ENCODE measurements at regions not wholly inside any gene's neighbourhood (a gene's known extent, or its start where the extent isn't known, plus 50 kb on each side); places are given as distances from the start of the nearest gene placed in this dataset.
"Not testable (repeated sequence)": the region's sequence is repeated elsewhere in the genome, so short reads cannot be mapped to it uniquely, and the experiment has no call there.

DNA sequence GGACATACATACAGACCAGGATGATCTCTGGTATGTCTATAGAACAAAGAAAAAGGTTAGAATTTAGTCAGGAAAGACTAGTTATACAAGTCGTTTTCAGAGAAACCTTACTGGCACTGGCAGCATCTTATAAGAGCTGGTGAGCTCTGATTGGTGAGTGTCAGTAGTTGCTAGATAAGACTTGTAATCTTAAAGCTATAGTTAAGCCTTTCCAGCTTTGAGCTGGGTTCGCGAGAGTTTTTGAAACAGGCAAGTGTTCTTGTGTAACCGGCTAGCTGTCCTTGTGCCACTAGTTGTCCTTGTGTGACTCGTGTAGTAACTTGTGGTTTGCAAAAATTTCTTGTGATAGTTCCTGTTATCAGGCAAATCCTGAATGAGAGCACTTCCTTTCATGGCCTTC, 740.9 kb downstream of the GALC start:
- DNase-seq (ENCODE audit: low read depth, low spot score) = no peak

DNA sequence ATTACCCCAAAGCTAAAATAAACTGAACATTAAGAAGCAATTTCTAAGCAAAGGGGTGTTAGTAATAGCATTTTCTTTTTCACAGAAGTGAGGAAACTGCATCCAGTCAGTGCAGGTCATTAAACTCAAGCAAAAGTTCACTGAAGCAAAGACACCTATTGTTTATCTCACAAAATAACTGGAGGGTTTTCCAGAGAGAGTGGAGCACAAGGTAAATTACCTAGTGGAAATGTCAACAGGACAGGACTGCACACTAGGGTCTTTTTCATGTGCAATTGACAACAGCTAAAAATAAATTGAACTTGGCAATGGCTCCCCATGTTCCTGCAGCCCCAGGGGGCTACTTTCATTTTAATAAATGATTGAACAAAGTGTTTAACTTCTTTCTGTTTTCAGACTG, 742.0 kb downstream of the GALC start:
- no peak for DNase-seq (ENCODE audit: low read depth, low spot score)

DNA sequence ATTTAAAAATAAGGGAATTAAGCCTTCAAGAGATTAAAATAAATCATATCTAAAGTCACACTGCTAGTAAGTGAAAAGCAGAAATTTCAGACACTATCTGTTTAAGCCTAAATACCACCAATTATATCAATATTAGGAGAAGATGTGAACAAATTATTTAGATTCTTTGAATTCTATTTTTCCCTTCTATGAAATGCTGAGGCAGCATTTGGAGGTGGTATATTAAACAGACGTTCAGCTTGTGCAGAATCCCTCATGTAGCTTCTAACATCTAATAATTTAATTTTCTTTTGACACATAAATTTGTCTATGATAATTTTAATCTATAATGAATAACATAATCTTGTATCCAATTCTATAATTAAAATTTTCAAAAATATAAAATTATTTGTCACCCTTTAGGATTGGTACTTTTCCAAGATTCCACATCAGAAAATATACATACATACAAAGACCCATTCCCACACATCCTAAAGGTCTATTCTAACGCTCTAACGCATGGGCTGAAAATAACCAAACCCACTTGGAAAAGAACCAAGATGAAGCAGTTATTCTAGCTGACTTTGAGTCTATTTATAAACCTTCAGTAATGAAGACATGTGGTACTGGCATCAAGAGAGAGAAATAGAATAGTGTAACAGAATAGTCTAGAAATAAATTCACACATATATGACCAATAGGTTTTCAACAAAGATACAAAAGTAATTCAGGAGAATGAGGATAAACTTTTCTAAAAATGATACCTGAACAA, 751.8 kb downstream of the GALC start:
- no peak for DNase-seq (ENCODE audit: low read depth, low spot score)

DNA sequence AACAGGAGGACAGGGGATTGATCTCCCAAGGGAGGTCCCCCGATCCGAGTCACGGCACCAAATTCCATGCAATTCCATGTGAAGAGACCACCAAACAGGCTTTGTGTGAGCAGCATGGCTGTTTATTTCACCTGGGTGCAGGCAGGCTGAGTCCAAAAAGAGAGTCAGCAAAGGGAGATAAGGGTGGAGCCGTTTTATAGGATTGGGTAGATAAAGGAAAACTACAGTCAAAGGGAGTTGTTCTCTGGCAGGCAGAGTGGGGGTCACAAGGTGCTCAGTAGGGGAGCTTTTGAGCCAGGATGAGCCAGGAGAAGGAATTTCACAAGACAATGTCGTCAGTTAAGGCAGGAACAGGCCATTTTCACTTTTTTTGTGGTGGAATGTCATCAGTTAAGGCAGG, 752.7 kb downstream of the GALC start:
- DNase-seq (ENCODE audit: low read depth, low spot score) = not testable (repeated sequence)

DNA sequence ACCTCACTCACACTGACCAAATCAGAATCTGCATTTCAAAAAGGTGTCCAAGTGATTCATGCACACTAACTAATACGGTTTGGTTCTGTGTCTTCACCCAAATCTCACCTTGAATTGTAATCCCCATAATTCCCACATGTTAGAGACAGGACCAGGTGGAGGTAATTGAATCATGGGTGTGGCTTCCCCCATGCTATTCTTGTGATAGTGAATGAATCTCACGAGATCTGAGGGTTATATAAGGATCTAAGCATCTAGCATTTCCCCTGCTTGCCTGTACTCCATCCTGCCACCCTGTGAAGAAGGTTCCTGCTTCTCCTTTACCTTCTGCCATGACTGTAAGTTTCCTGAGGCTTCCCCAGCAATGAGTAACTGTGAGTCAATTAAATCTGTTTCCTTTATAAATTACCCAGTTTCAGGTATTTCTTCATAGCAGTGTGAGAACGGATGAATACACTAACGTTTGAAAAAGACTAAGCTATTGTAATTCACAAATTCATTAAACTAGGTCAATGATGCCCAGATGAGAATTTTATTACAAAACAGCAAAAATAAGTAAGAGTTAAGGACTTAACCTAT, 759.1 kb downstream of the GALC start:
- no peak for DNase-seq (ENCODE audit: low read depth, low spot score)

DNA sequence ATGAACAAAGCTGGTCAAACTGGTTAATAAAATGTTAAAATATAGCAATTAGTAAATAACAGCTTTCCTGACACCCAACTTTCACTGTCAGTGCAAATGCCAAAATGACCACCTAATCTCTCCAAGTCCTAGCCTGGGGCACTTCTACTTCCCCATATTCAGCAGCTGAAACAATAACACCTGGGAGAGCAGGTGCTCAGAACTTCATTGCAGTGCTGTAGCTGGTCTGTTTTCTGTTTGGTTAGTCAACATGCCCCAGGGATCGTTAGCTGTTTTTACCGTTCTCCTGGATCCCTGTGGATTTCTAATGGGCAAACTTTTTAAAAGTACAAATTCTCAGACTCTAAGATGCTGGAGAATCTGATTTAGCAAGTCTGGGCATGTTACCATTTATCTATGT, 759.7 kb downstream of the GALC start:
- no peak for DNase-seq (ENCODE audit: low read depth, low spot score)

DNA sequence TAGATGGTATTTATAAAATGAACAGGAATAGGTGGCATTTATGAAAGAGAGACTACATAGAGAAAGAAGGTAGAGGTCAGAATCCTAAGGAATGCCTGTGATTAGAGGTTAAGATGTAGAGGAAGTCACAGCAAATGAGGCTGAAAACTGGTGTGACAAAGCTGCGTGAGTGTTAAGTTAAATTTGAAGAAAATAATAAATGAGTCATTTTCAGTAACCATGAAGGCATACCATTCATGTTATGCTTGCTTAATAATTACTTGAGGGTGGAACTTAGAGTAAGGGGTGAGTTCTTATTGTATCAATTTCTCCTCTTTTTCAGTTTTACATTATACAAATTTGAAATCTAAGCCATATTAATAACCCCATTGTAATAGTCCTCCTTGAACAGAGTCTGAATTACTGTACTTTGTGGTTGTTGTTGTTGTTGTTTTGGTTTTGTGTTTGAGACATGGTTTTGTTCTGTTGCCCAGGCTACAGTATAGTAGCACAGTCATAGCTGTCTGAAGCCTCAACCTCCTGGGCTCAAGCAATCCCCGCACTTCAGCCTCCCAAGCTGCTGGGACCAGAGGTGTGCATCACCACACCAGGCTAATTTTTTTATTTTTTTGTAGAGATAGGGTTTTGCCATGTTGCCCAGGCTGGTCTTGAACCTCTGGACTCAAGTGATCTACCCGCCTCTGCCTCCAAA, 761.5 kb downstream of the GALC start:
- DNase-seq (ENCODE audit: low read depth, low spot score) = no peak

DNA sequence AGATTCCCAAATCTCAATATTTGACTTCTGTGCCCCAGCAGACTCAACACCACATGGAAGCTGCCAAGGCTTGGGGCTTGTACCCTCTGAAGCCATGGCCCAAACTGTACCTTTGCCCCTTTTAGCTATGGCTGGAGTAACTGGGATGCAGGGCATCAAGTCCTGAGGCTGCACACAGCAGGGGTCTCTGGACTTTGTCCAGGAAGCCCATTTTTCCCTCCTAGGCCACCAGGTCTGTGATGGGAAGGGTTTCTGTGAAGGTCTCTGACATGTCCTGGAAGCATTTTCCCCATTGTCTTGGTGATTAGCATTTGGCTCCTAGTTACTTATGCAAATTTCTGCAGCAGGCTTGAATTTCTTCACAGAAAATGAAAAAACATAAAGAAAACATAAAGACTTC, 762.3 kb downstream of the GALC start:
- DNase-seq (ENCODE audit: low read depth, low spot score) = no peak

DNA sequence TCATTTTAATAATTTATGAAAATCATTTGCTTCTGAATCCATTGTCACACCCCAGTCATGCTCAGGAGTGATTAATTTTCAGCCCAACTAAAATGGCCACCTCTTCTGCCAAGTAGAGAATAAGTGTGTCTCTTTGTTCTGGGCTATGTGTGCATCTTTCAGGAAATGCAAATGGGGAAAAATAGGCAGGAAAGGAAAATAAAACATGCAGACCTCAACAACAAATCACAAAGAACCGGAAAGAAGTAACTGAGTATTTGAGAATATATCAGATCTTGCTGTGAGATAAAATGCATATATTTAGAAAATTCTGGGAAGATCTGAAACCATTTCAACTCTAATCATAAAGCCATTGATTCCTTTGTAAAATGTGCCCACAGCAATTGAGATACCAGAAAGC, 763.9 kb downstream of the GALC start:
- DNase-seq (ENCODE audit: low read depth, low spot score) = no peak

DNA sequence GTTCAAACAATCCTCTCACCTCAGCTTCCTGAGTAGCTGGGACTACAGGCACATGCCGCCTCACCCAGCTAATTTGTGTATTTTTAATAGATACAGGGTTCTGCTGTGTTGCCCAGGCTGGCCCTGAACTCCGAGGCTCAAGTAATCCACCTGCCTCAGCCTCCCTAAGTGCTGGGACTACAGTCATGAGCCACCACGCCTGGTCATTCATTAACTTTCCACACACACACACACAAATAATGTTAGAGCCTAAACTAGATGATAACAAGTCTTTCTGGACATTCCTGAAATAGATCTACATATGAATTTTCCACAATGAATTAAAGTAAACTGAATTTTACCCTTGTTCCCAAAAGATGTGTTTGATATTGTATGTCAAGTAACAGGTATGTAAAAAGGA, 776.0 kb downstream of the GALC start:
- no peak for DNase-seq (ENCODE audit: low read depth, low spot score)

DNA sequence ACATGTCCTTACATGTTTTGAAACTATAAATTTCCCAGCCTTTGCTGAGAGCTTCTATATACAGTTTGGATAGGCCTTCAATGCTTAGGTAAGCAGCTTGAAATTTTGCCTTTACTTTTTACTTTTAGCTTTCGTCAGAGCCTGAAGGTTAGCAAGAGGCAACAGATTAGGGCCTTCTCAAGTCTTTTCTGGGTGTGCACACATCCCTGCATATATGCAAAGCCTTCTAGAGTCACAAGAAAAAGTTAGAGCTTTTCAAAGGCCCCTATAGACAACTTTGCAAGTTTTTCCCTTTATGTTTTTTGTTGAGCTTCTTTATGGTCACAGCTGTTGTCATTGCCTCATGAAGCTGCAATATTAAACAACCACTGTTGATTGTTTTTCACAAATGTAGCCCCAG, 778.4 kb downstream of the GALC start:
- DNase-seq (ENCODE audit: low read depth, low spot score) = no peak

DNA sequence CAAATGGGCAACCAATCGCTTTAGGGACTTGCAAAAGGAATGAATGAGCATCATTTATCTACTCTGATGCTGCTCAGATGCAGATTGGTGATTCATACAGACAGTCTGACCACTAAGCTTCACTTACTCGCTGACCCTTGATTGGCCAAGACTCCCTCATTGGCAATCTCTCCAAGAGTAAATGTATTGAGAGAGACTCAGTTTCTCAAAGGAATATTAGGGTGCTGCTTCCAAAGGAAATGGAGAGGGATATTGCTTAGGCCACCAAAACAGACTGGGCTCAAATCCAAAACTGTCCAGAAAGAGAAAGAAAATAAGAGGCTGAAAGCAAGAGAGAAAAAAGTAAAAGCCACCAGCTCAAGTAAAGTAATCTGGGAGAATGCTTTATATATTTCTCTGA, 785.2 kb downstream of the GALC start:
- DNase-seq (ENCODE audit: low read depth, low spot score) = no peak

DNA sequence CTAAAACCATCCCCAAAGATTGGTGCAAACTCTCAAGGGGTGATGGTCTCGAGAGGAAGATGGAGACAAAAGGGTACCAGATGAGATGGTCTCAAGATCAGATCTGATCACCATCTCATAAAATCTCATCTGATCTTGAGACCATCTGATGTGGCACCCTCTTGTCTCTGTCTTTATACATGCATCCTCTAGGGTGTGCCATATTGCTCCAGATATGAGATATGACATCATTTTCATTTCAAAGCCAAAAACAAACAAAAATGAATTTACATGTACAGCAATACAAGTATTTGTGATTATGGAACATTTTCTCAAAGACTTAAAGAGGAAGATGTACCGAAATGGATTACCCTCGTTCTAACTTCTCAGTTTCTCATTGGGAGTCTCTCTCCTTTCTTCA, 787.2 kb downstream of the GALC start:
- no peak for DNase-seq (ENCODE audit: low read depth, low spot score)

DNA sequence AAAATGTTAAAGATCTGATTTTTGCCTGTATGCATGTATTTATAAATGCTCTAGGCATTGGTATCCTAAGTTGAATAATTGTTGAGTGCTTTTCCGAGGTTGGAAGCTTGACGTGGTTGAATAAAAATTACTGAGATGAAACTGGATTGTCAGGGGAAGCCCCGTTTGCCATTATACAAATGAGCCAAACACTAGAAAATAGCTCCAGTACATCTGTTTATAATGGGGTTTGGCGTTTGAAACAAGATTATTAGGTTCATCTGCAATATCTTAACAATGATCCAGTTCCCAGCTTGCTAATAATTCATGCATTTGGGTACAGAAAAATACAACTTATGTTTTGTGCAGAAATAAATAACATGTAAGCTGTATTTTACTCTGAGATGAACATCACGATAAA, 789.6 kb downstream of the GALC start:
- no peak for DNase-seq (ENCODE audit: low read depth, low spot score)

DNA sequence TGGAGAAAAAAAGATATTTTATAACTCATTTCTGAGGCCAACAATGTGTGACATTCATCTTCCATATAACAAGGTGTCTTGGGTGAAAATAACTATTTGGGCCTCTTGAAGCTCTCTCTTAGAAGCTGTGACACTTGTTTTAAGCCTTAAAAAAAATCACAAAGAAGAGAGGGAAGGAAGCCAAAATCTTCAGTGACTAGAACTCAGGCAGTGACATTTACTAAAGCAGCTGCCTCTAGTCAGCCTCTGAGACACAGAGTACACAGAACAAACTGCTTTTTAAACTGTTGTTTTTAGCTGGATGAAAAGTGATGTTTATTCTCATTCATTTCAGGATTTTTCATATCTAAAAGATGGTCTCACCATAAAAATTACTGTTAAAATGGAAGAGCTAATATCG, 793.6 kb downstream of the GALC start:
- DNase-seq (ENCODE audit: low read depth, low spot score) = no peak

DNA sequence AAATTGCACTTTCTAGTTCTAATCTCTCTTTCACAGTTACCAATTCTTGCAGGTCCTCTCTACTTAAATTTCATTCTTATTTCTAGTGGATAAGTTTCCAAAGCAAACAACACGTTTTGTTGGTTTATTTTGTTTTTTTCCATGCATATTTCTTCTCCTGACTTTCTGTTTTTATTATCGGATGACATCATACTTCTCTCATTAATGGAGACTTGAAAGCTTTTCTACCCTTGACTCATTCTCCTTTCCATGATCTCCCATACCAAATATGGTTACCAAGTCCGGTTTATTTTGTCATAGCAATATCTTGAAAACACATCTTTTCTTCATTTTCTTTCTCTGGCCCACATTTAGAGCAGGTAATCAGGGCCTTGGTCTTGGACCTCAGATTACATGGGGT, 796.5 kb downstream of the GALC start:
- no peak for DNase-seq (ENCODE audit: low read depth, low spot score)

DNA sequence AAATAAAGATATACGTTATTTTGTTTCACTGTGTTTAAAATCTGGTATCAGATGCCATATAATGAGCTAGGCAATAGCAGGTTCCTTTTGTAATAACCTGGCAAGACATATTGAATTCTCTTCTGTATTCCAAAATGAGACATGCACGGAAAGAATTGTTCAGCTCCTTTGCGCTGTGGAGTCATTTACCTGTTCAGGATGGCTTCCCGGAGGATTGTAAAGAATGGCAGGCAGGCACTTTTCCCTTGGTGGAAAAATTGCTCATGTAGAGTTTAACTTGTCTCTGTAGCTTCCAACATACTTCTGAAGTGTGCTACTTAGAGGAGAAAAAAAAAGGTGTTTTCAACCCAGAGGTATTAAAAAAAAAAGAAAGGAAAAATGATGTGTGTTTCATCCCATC, 805.2 kb downstream of the GALC start:
- DNase-seq (ENCODE audit: low read depth, low spot score) = no peak

DNA sequence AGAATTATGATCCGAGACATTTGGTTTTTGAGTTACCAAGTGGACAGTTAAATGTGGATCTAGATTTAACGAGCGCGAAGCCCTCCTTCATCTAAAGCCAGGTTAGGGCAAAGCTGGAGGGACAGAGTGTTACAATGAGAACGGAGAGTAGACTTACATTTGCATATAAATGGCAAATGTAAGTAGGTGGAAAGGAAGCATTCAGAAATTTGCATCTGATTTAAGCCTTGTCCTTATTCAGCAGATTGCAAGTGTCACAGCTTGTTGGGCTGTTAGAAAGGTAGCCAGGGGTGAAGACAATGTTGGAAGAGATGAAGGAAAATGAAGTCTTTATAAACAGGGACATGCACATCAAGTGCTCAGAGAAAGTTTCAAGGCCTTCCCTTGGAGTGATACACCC, 806.2 kb downstream of the GALC start:
- DNase-seq (ENCODE audit: low read depth, low spot score) = no peak

DNA sequence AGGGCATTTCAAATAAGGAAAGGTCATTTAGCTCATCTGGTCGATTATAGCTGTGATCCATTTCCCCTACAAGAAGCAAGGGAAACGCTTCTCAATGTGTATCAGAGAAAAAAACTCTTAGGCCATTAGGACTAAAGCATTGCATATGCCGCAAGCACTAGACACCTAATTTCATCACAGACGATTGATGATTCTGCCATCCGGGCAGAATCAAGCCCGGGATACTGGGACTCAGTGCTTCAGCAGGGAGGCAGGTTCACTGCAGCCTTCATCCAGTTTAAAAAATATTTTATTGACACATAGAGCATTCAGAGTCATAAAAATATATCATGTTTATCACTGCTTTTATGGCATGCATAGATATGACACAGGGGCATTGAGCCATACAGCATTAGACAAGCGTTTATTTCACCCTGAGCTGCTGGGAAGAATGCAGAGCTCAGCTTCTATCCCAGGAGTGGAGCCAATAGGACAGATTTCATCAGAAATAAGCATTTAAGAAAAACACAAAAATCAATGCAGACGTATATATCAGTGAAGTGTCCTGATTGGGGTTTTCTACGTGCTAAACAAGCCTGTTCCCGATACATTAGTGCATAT, 806.9 kb downstream of the GALC start:
- DNase-seq (ENCODE audit: low read depth, low spot score) = no peak

DNA sequence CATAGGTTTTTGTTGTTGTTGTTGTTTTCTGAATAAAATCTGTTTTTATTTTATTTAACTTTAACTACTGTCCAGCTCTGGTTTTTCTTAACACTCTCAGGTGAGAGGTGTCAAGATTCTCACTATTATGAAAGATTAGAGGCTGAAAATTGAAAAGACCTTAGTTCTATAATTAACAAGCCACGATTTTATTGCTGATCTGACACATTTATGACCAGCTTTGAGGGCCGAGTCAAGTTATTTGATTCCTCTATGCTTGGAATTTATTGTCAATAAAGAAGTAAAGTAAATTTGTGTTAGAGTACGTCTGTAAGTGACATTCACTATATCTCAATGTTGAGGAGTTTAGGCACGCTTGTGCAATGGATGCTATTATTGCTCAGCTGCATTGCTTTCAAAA, 808.8 kb downstream of the GALC start:
- no peak for DNase-seq (ENCODE audit: low read depth, low spot score)

DNA sequence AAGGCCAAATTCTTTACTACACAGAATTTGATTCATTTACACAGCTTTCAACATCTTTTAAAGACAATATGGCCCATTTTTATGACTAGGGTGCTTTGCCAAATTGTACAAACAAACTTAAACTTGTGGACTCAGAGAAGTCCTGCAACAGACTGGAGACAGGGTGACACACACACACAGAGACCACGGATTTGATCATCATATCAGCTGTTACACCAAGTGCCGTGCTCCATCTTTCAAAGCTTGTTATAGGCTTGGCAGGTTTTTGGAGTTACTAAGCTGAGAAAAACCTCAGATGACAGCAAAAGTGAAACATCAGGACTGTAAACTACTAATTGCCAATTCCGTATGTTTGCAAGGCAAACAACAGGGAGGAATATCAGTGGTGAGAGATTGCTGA, 811.7 kb downstream of the GALC start:
- no peak for DNase-seq (ENCODE audit: low read depth, low spot score)

DNA sequence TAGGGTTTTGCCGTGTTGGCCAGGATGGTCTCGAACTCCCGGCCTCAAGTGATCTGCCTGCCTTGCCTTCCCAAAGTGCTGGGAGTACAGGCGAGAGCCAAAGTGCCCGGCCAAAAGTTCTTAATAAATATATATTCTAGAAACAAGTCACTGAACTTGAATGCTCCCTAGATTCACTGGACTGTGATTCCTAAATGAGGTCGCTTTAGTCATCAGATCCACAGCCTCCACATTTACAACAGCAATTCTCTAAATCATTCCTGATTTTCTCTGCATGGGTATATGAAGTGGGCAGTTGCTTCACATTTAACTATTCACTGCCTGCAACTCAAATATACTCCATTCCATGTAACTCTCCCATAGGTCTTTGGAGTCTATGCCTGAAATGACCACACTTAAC, 813.0 kb downstream of the GALC start:
- DNase-seq (ENCODE audit: low read depth, low spot score) = no peak

DNA sequence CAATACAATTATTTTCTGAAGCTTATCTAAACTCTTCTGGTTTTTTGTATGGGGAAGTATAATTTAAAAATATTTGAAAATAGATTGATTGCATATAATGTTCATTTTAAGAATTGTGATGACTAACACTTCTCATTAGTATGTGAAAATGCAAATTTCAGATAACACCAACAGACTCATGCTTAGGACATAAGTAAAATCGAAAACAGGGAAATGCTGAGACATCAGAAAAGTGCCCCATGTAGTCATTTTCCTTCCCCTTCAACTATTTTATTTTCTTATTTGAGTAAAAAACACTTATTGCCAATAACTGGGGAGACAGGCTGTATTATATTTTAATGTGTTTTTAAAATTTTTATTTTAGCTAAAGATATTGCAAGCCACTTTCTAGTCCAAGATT, 814.7 kb downstream of the GALC start:
- DNase-seq (ENCODE audit: low read depth, low spot score) = no peak

Data from smooth muscle cell of the brain vasculature (primary cell).